GM12878 (cell line): ENCODE measurements at regions not wholly inside any gene's neighbourhood (a gene's known extent, or its start where the extent isn't known, plus 50 kb on each side); places are given as distances from the start of the nearest gene placed in this dataset.

Source experiments
- ATAC-seq: fragments of 200-7000 bp; cut with Tn5 transposase; 3 replicates; pipeline ENCODE4 v1.9.1; 2020; ENCODE audit warnings: mild to moderate bottlenecking, moderate library complexity
- BruUV-seq: library from RNA; stranded (reverse); fragments of 400-500 nt; replicated peaks from 2 replicates; lab custom pipeline; 2021; lab: Mats Ljungman, UMichigan
- CTCF ChIA-PET: fragments of 300-600 bp; sonication (Branson Sonifier 250); formaldehyde crosslinking; extraction: SDS; loops from one replicate; lab custom pipeline; 2021; ENCODE audit warnings: inconsistent platforms; lab: Yijun Ruan, JAX
- POLR2A ChIA-PET: fragments of 350-600 bp; formaldehyde crosslinking; extraction: SDS; loops from one replicate; lab custom pipeline; 2021; ENCODE audit warnings: inconsistent platforms; lab: Charles Lee
- RAD21 ChIA-PET: fragments of 300-600 bp; sonication (Branson Sonifier 250); formaldehyde crosslinking; loops from one replicate; lab custom pipeline; 2023; ENCODE audit warnings: antibody characterized with exemption; ENCODE audit not compliant: unreplicated experiment; lab: Charles Lee
- SMC1A ChIA-PET: fragments of 300-600 bp; sonication (Branson Sonifier 250); formaldehyde crosslinking; loops from one replicate; lab custom pipeline; 2023; ENCODE audit not compliant: unreplicated experiment, uncharacterized antibody; lab: Charles Lee
- DNase-seq: peaks from one replicate; pipeline ENCODE4 v3.0.0-alpha.2; 2011; ENCODE audit warnings: low read depth, low spot score
- FAIRE-seq: peaks from 3 replicates; lab custom pipeline; 2011; peaks lifted over from hg19 to GRCh38; lab: Jason Lieb, UNC
- H2AFZ ChIP-seq: 2 replicates; pipeline ENCODE4 v1.6.0; 2011; ENCODE audit warnings: low read depth, low read length, control low read depth; ENCODE audit not compliant: control insufficient read depth
- H3K27ac ChIP-seq: 2 replicates; pipeline ENCODE4 v1.5.1; 2011; ENCODE audit warnings: control low read depth; ENCODE audit not compliant: control insufficient read depth, insufficient read depth
- H3K27me3 ChIP-seq, 2 experiments: replicated peaks in 1 of 2; 2 replicates each; pipeline versions ENCODE4 v1.6.0 to v1.6.1; 2011; ENCODE audit warnings: low read length in 1 of 2; ENCODE audit not compliant: control insufficient read depth in 2 of 2, insufficient read depth in 2 of 2
- H3K36me3 ChIP-seq, 2 experiments: 2 replicates each; pipeline ENCODE4 v1.5.1; 2011; ENCODE audit warnings: low read length in 1 of 2; ENCODE audit not compliant: control insufficient read depth in 2 of 2, insufficient read depth in 2 of 2
- H3K4me1 ChIP-seq: 2 replicates; pipeline ENCODE4 v1.6.1; 2011; ENCODE audit warnings: mild to moderate bottlenecking, low read length, moderate library complexity, mixed read lengths; ENCODE audit not compliant: control insufficient read depth, insufficient read depth
- H3K4me2 ChIP-seq: 2 replicates; pipeline ENCODE4 v1.6.0; 2011; ENCODE audit warnings: control low read depth; ENCODE audit not compliant: control insufficient read depth, insufficient read depth
- H3K4me3 ChIP-seq: fragments of 200-600 bp; sonication (generic); 2 replicates; pipeline ENCODE4 v1.5.1; 2016
- H3K79me2 ChIP-seq: 2 replicates; pipeline ENCODE4 v1.6.0; 2011; ENCODE audit warnings: low read length; ENCODE audit not compliant: control insufficient read depth, insufficient read depth
- H3K9ac ChIP-seq: 2 replicates; pipeline ENCODE4 v1.8.0; 2011; ENCODE audit warnings: low read length, control low read depth, mixed read lengths; ENCODE audit not compliant: control insufficient read depth, insufficient read depth
- H3K9me3 ChIP-seq: replicated peaks from 3 replicates; pipeline ENCODE4 v1.5.1; 2011; ENCODE audit warnings: mild to moderate bottlenecking, low read length; ENCODE audit not compliant: control insufficient read depth, insufficient read depth
- H4K20me1 ChIP-seq: 2 replicates; pipeline ENCODE4 v1.6.0; 2011; ENCODE audit not compliant: control insufficient read depth, insufficient read depth
- ATF7 ChIP-seq: fragments of 450-650 bp; IDR thresholded peaks from 2 replicates; pipeline ENCODE4 v1.6.1; 2016; ENCODE audit warnings: low read depth, mild to moderate bottlenecking
- BCL11A ChIP-seq: IDR thresholded peaks from 2 replicates; pipeline ENCODE4 v1.6.1; 2011; ENCODE audit warnings: low read depth, low read length
- CHD2 ChIP-seq: IDR thresholded peaks from 2 replicates; pipeline ENCODE4 v1.6.1; 2011; ENCODE audit warnings: low read depth, low read length, improper control_type of control experiment, borderline replicate concordance
- HDGF ChIP-seq: fragments of 450-650 bp; IDR thresholded peaks from 2 replicates; pipeline ENCODE4 v1.6.1; 2016; ENCODE audit warnings: antibody characterized with exemption
- IKZF2 ChIP-seq, 2 experiments: fragments of 450-650 bp; IDR thresholded peaks; 2 replicates each; pipeline ENCODE4 v1.6.1; 2017; ENCODE audit warnings: mild to moderate bottlenecking in 2 of 2, moderate library complexity in 2 of 2
- KAT2A ChIP-seq: conservative IDR thresholded peaks from 2 replicates; pipeline ENCODE4 v1.6.1; 2011; ENCODE audit warnings: low read depth, low read length; ENCODE audit not compliant: control insufficient read depth
- MTA2 ChIP-seq: fragments of 450-650 bp; IDR thresholded peaks from 2 replicates; pipeline ENCODE4 v1.6.1; 2016; ENCODE audit warnings: low read depth, mild to moderate bottlenecking, moderate library complexity
- MXI1 ChIP-seq: fragments of 150-350 bp; IDR thresholded peaks from 2 replicates; pipeline ENCODE4 v1.6.1; 2011; ENCODE audit warnings: low read depth, mild to moderate bottlenecking, inconsistent platforms, low read length, improper control_type of control experiment
- NR2C1 ChIP-seq: fragments of 450-650 bp; IDR thresholded peaks from 2 replicates; pipeline ENCODE4 v1.6.1; 2017; ENCODE audit warnings: antibody characterized with exemption, mild to moderate bottlenecking, moderate library complexity
- RUNX3 ChIP-seq: IDR thresholded peaks from 2 replicates; pipeline ENCODE4 v1.6.1; 2012; ENCODE audit warnings: low read length, inconsistent platforms
- ZNF622 ChIP-seq: fragments of 450-650 bp; IDR thresholded peaks from 2 replicates; pipeline ENCODE4 v1.6.1; 2017; ENCODE audit warnings: mild to moderate bottlenecking, inconsistent platforms
- WGBS: methylation state at CpG from one replicate; pipeline ENCODE4 v1.1.6; 2016; ENCODE audit warnings: low lambda C conversion rate; ENCODE audit not compliant: insufficient replicate concordance, insufficient coverage; ENCODE audit errors: missing lambda C conversion rate; 5-methylcytosine and 5-hydroxymethylcytosine counted together
- in situ Hi-C: fragments of 300-500 bp; cut with MboI; formaldehyde crosslinking; loops from 9 replicates; pipeline ENCODE4 v1.14.3; 2018; ENCODE audit warnings: mixed read lengths
- intact Hi-C: fragments of 100-400 bp; cut with micrococcal nuclease; formaldehyde crosslinking; loops from one replicate; pipeline ENCODE4 v1.14.2; 2022; ENCODE audit not compliant: unreplicated experiment
- TF ChIP-seq, protein P1 (sequence below): fragments of 450-650 bp; IDR thresholded peaks from 2 replicates; pipeline ENCODE4 v1.6.1; 2017; ENCODE audit warnings: borderline replicate concordance

DNA sequence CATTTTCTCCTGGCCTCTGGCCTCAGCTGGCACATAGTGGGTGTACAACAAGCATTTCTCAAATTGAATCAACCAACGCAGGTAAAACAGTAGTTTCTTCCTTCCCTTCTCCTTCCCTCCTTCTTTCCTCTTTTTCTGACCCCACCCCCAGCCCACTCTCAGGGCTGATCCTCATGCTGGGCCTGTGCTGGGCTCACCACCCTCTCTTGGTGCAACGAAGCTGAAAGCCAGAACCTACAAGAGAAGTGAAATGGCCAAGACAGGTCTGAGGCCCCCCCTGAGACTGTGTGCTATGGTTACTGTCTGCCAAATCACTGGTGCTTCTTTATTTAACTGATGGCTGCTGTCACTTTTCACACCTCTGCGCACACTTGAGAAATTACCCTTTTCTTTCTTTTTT lies 53.0 kb upstream of the BOD1 start:
- Histone ChIP-seq H3K4me2 (no peak overlapping the region), H3K36me3 (no peaks in the 10 kb centered on the region), H3K27me3 (no peaks in the 10 kb centered on the region), H3K27ac (no peak overlapping the region), H3K9ac (no peak overlapping the region), H3K9me3 (no peaks in the 10 kb centered on the region), H4K20me1 (no peaks in the 10 kb centered on the region), H3K4me1 (no peaks in the 10 kb centered on the region), H2AFZ (no peak overlapping the region), H3K79me2 (no peaks in the 10 kb centered on the region), H3K4me3 (no peak overlapping the region)
- ChIA-PET POLR2A (interaction anchor here (0.6 kb wide), 1 partner anchor 47 kb away, joined by 4 read pairs; no protein-coding TSS in a partner anchor), CTCF (interaction anchor here (0.8 to 1.1 kb wide), 2 partner anchors 13 to 40 kb away, joined by 3 to 4 read pairs; no protein-coding TSS in a partner anchor), SMC1A (interaction anchor here (1.0 to 1.8 kb wide), 4 partner anchors 8 to 76 kb away, joined by 3 to 8 read pairs (median 4); no protein-coding TSS in a partner anchor), RAD21 (no interaction called here)
- intact Hi-C loops, result no loop called here
- in situ Hi-C loops, result no loop called here
- no peak for TF ChIP-seq CHD2
- TF ChIP-seq HDGF, result no peak
- no peak for TF ChIP-seq KAT2A
- no peak for TF ChIP-seq BCL11A
- TF ChIP-seq RUNX3, result no peak
- no peak for TF ChIP-seq IKZF2 (IDR thresholded peaks at IDR 0.05)
- no peak for TF ChIP-seq NR2C1
- TF ChIP-seq, protein P1, sequence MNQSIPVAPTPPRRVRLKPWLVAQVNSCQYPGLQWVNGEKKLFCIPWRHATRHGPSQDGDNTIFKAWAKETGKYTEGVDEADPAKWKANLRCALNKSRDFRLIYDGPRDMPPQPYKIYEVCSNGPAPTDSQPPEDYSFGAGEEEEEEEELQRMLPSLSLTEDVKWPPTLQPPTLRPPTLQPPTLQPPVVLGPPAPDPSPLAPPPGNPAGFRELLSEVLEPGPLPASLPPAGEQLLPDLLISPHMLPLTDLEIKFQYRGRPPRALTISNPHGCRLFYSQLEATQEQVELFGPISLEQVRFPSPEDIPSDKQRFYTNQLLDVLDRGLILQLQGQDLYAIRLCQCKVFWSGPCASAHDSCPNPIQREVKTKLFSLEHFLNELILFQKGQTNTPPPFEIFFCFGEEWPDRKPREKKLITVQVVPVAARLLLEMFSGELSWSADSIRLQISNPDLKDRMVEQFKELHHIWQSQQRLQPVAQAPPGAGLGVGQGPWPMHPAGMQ, result no peak
- no peak for TF ChIP-seq MTA2
- TF ChIP-seq ATF7, result no peak
- no peak for TF ChIP-seq MXI1
- no peak for TF ChIP-seq ZNF622
- DNase-seq (no peak), ATAC-seq (no peak), FAIRE-seq (no peak)
- no TSS peak for BruUV-seq
- 33% methylated on average over 3 of the region's 3 CpGs for WGBS
